A549 (cell line): ENCODE measurements at regions not wholly inside any gene's neighbourhood (a gene's known extent, or its start where the extent isn't known, plus 50 kb on each side); places are given as distances from the start of the nearest gene placed in this dataset.

Experiments
- ATAC-seq, 2 experiments: fragments of 200-7000 bp in 1 of 2; fragments of >200 bp in 1 of 2; cut with Nextera tagmentation in 1 of 2; cut with Tn5 transposase in 1 of 2; 3 replicates each; pipeline versions ENCODE4 v1.8.0 to v1.9.1; 2018 to 2020; ENCODE audit warnings: mild to moderate bottlenecking in 1 of 2, moderate library complexity in 1 of 2
- CTCF ChIA-PET: fragments of 300-600 bp; sonication (Branson Sonifier 250); formaldehyde crosslinking; extraction: SDS; loops from one replicate; lab custom pipeline; 2021; ENCODE audit warnings: antibody characterized with exemption, inconsistent platforms; lab: Yijun Ruan, JAX
- POLR2A ChIA-PET: fragments of 350-600 bp; formaldehyde crosslinking; extraction: SDS; loops from one replicate; lab custom pipeline; 2021; ENCODE audit warnings: antibody characterized with exemption, inconsistent platforms; lab: Yijun Ruan, JAX
- DNase-seq, 2 experiments: peaks; one replicate each; pipeline versions ENCODE4 v3.0.0 to v3.0.0-alpha.2; 2011 to 2016; ENCODE audit warnings: low read depth in 1 of 2, low spot score in 1 of 2
- FAIRE-seq: peaks from 2 replicates; lab custom pipeline; 2011; peaks lifted over from hg19 to GRCh38; lab: Jason Lieb, UNC
- H3K27ac ChIP-seq, 2 experiments: fragments of >200 bp; sonication (Bioruptor Twin); formaldehyde crosslinking; 3 replicates each; pipeline ENCODE4 v1.5.1; 2016 to 2017
- H3K4me1 ChIP-seq: fragments of >200 bp; sonication (Bioruptor Twin); formaldehyde crosslinking; 3 replicates; pipeline ENCODE4 v1.6.1; 2016
- H3K4me2 ChIP-seq: fragments of >200 bp; sonication (Bioruptor Twin); formaldehyde crosslinking; 3 replicates; pipeline ENCODE4 v1.6.1; 2016
- H3K4me3 ChIP-seq: fragments of >200 bp; sonication (Bioruptor Twin); formaldehyde crosslinking; 3 replicates; pipeline ENCODE4 v1.5.1; 2016
- H3K9me3 ChIP-seq: fragments of >200 bp; sonication (Bioruptor Twin); formaldehyde crosslinking; 3 replicates; pipeline ENCODE4 v1.6.1; 2016
- BHLHE40 ChIP-seq: IDR thresholded peaks from 2 replicates; pipeline ENCODE4 v1.6.1; 2012; ENCODE audit warnings: low read depth, low read length, inconsistent platforms
- CEBPB ChIP-seq, 2 experiments: fragments of >200 bp in 1 of 2; sonication (Bioruptor Twin) in 1 of 2; formaldehyde crosslinking in 1 of 2; IDR thresholded peaks; 2 replicates each; pipeline ENCODE4 v1.6.1; 2012 to 2016
- CHD2 ChIP-seq: fragments of 150-350 bp; IDR thresholded peaks from 2 replicates; pipeline ENCODE4 v1.6.1; 2014; ENCODE audit warnings: low read length; ENCODE audit not compliant: partially characterized antibody
- ESRRA ChIP-seq: fragments of 150-350 bp; IDR thresholded peaks from 2 replicates; pipeline ENCODE4 v1.6.1; 2014; ENCODE audit warnings: mild to moderate bottlenecking, low read length, borderline replicate concordance
- FOSB ChIP-seq: fragments of 250-450 bp; sonication (Bioruptor Pico); IDR thresholded peaks from 2 replicates; pipeline ENCODE4 v1.5.0; 2020; ENCODE audit warnings: mild to moderate bottlenecking, moderate library complexity
- FOSL2 ChIP-seq, 2 experiments: fragments of 450-650 bp in 1 of 2; fragments of >200 bp in 1 of 2; sonication (Bioruptor Twin) in 1 of 2; formaldehyde crosslinking; IDR thresholded peaks; 2 replicates each; pipeline versions ENCODE4 v1.5.0 to v1.6.1; 2016 to 2020; ENCODE audit warnings: mild to moderate bottlenecking in 1 of 2, moderate library complexity in 1 of 2
- HEYL ChIP-seq: fragments of 250-450 bp; sonication (Bioruptor Pico); IDR thresholded peaks from 2 replicates; pipeline ENCODE4 v1.8.0; 2021; ENCODE audit warnings: mild to moderate bottlenecking, moderate library complexity
- HOXB5 ChIP-seq: fragments of 250-450 bp; sonication (Bioruptor Pico); IDR thresholded peaks from 2 replicates; pipeline ENCODE4 v1.5.0; 2020; ENCODE audit warnings: mild to moderate bottlenecking, moderate library complexity
- JUN ChIP-seq, 2 experiments: fragments of >200 bp; sonication (Bioruptor Twin); formaldehyde crosslinking; IDR thresholded peaks; 2 replicates in 1 of 2; 3 replicates in 1 of 2; pipeline ENCODE4 v1.6.1; 2016 to 2017
- JUNB ChIP-seq: fragments of >200 bp; sonication (Bioruptor Twin); formaldehyde crosslinking; IDR thresholded peaks from 2 replicates; pipeline ENCODE4 v1.6.1; 2016
- KDM1A ChIP-seq: fragments of 200-600 bp; sonication (generic); IDR thresholded peaks from 2 replicates; pipeline ENCODE4 v1.6.1; 2016; ENCODE audit warnings: low read depth, mild to moderate bottlenecking
- KDM5A ChIP-seq: fragments of 200-600 bp; sonication (generic); IDR thresholded peaks from 2 replicates; pipeline ENCODE4 v1.6.1; 2016; ENCODE audit warnings: antibody characterized with exemption, mild to moderate bottlenecking
- MAFK ChIP-seq: fragments of 450-650 bp; IDR thresholded peaks from 2 replicates; pipeline ENCODE4 v1.6.1; 2014; ENCODE audit not compliant: partially characterized antibody
- MYC ChIP-seq: IDR thresholded peaks from 2 replicates; pipeline ENCODE4 v1.6.1; 2012; ENCODE audit warnings: mild to moderate bottlenecking, inconsistent platforms, low read length, improper control_type of control experiment, borderline replicate concordance
- POLR2AphosphoS2 ChIP-seq: conservative IDR thresholded peaks from 2 replicates; pipeline ENCODE4 v1.6.1; 2012; ENCODE audit warnings: low read length, improper control_type of control experiment, inconsistent platforms
- RAD21 ChIP-seq, 2 experiments: fragments of >200 bp in 1 of 2; sonication (Bioruptor Twin) in 1 of 2; formaldehyde crosslinking in 1 of 2; IDR thresholded peaks in 1 of 2; conservative IDR thresholded peaks in 1 of 2; 2 replicates in 1 of 2; 3 replicates in 1 of 2; pipeline ENCODE4 v1.6.1; 2012 to 2018; ENCODE audit warnings: inconsistent platforms in 1 of 2
- RARB ChIP-seq: fragments of 250-450 bp; sonication (Bioruptor Pico); IDR thresholded peaks from 2 replicates; pipeline ENCODE4 v1.8.0; 2021; ENCODE audit warnings: mild to moderate bottlenecking, moderate library complexity
- RNF2 ChIP-seq: fragments of 200-600 bp; sonication (generic); IDR thresholded peaks from 2 replicates; pipeline ENCODE4 v1.6.1; 2016; ENCODE audit warnings: low read depth, mild to moderate bottlenecking, antibody characterized with exemption, moderate library complexity, borderline replicate concordance
- WGBS: methylation state at CpG from one replicate; pipeline ENCODE4 v1.1.6; 2017; ENCODE audit errors: missing lambda C conversion rate; 5-methylcytosine and 5-hydroxymethylcytosine counted together
- TF ChIP-seq, protein P1 (sequence below): fragments of 450-650 bp; IDR thresholded peaks from 2 replicates; pipeline ENCODE4 v1.6.1; 2014; ENCODE audit warnings: antibody characterized with exemption
- TF ChIP-seq, protein P2 (sequence below): fragments of 250-450 bp; sonication (Bioruptor Pico); IDR thresholded peaks from 2 replicates; pipeline ENCODE4 v1.5.0; 2020; ENCODE audit warnings: low read depth, mild to moderate bottlenecking, moderate library complexity
- TF ChIP-seq, protein P3 (sequence below): fragments of 200-600 bp; sonication (generic); IDR thresholded peaks from 2 replicates; pipeline ENCODE4 v1.6.1; 2016; ENCODE audit warnings: antibody characterized with exemption, mild to moderate bottlenecking, moderate library complexity
- TF ChIP-seq, protein P4 (sequence below): IDR thresholded peaks from 2 replicates; pipeline ENCODE4 v1.6.1; 2012
- TF ChIP-seq, protein P5 (sequence below): fragments of >200 bp; sonication (Bioruptor Twin); formaldehyde crosslinking; IDR thresholded peaks from 3 replicates; pipeline ENCODE4 v1.5.1; 2016

DNA sequence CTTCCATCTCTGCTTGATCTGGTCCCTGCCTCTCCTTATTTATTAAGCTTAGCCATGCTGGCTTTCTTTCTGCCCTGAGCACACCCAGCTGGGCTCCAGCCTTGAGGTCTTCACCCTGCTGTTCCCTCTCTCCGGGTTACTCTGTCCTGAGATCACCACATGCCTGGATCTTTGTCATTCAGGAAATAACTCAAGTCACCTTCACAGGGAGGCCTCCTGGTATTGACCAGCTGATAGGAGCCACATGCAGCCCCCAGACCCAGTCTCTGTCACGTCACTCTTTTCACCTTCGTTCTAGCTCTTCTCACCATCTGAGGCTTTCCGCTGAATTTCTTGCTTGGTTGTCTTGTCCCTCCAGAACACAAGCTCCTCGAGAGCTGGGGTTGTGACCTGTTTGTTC, 114.4 kb downstream of the TSN start:
- no peaks in the 10 kb centered on the region for H3K4me1 ChIP-seq
- no peak overlapping the region for H3K27ac ChIP-seq
- DNase-seq = no peak
- ChIA-PET CTCF (interaction anchor here (1.1 kb wide), 1 partner anchor 19 kb away, joined by 3 read pairs; no protein-coding TSS in a partner anchor), POLR2A (no interaction called here)
- 25% methylated on average over 5 of the region's 5 CpGs for WGBS
- no peak for FAIRE-seq
- no peak overlapping the region for H3K4me2 ChIP-seq
- no peak for TF ChIP-seq BHLHE40
- TF ChIP-seq MYC = no peak
- TF ChIP-seq, protein P1, sequence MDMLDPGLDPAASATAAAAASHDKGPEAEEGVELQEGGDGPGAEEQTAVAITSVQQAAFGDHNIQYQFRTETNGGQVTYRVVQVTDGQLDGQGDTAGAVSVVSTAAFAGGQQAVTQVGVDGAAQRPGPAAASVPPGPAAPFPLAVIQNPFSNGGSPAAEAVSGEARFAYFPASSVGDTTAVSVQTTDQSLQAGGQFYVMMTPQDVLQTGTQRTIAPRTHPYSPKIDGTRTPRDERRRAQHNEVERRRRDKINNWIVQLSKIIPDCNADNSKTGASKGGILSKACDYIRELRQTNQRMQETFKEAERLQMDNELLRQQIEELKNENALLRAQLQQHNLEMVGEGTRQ = no peak
- no peak for TF ChIP-seq CEBPB (IDR thresholded peaks at IDR 0.05)
- TF ChIP-seq, protein P2, sequence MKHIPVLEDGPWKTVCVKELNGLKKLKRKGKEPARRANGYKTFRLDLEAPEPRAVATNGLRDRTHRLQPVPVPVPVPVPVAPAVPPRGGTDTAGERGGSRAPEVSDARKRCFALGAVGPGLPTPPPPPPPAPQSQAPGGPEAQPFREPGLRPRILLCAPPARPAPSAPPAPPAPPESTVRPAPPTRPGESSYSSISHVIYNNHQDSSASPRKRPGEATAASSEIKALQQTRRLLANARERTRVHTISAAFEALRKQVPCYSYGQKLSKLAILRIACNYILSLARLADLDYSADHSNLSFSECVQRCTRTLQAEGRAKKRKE (CRISPR knock-in tag) = no peak
- TF ChIP-seq, protein P3, sequence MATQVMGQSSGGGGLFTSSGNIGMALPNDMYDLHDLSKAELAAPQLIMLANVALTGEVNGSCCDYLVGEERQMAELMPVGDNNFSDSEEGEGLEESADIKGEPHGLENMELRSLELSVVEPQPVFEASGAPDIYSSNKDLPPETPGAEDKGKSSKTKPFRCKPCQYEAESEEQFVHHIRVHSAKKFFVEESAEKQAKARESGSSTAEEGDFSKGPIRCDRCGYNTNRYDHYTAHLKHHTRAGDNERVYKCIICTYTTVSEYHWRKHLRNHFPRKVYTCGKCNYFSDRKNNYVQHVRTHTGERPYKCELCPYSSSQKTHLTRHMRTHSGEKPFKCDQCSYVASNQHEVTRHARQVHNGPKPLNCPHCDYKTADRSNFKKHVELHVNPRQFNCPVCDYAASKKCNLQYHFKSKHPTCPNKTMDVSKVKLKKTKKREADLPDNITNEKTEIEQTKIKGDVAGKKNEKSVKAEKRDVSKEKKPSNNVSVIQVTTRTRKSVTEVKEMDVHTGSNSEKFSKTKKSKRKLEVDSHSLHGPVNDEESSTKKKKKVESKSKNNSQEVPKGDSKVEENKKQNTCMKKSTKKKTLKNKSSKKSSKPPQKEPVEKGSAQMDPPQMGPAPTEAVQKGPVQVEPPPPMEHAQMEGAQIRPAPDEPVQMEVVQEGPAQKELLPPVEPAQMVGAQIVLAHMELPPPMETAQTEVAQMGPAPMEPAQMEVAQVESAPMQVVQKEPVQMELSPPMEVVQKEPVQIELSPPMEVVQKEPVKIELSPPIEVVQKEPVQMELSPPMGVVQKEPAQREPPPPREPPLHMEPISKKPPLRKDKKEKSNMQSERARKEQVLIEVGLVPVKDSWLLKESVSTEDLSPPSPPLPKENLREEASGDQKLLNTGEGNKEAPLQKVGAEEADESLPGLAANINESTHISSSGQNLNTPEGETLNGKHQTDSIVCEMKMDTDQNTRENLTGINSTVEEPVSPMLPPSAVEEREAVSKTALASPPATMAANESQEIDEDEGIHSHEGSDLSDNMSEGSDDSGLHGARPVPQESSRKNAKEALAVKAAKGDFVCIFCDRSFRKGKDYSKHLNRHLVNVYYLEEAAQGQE = no peak
- TF ChIP-seq CHD2 = no peak
- no peak for TF ChIP-seq RAD21 (conservative IDR thresholded peaks at IDR 0.05 in 1 of 2, IDR thresholded peaks at IDR 0.05 in 1 of 2)
- TF ChIP-seq HOXB5 (CRISPR knock-in tag) = no peak
- no peaks in the 10 kb centered on the region for H3K9me3 ChIP-seq
- no peak overlapping the region for H3K4me3 ChIP-seq
- no peak for ATAC-seq

DNA sequence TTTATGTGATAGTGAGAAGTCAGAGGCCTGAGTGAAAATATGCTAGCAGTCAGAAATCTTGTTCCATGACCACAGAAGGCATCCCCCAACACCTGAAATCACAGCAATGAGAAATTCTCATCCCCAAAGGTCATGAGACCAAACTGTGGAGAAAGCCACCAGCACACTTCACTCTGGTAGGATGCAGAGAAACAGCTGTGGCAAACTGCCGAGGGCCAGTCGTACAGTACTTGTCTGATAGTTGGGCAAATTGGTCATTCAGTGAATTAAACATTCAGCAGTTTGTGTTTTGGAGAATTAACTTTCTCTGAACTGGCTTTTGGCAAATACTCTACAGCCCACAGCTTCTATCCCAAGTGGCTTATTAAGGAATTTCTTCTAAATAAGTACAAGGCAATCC, 117.2 kb downstream of the TSN start:
- Histone ChIP-seq H3K4me2 (no peak overlapping the region), H3K27ac (no peak overlapping the region), H3K9me3 (no peaks in the 10 kb centered on the region), H3K4me1 (no peaks in the 10 kb centered on the region), H3K4me3 (no peak overlapping the region)
- FAIRE-seq (no peak), ATAC-seq (no peak), DNase-seq (no peak)
- no peak for TF ChIP-seq MAFK
- TF ChIP-seq RARB (CRISPR knock-in tag) = no peak
- TF ChIP-seq HEYL (CRISPR knock-in tag) = no peak
- no peak for TF ChIP-seq ESRRA
- TF ChIP-seq, protein P4, sequence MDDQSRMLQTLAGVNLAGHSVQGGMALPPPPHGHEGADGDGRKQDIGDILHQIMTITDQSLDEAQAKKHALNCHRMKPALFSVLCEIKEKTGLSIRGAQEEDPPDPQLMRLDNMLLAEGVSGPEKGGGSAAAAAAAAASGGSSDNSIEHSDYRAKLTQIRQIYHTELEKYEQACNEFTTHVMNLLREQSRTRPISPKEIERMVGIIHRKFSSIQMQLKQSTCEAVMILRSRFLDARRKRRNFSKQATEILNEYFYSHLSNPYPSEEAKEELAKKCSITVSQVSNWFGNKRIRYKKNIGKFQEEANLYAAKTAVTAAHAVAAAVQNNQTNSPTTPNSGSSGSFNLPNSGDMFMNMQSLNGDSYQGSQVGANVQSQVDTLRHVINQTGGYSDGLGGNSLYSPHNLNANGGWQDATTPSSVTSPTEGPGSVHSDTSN = no peak
- TF ChIP-seq KDM1A = no peak
- TF ChIP-seq, protein P5, sequence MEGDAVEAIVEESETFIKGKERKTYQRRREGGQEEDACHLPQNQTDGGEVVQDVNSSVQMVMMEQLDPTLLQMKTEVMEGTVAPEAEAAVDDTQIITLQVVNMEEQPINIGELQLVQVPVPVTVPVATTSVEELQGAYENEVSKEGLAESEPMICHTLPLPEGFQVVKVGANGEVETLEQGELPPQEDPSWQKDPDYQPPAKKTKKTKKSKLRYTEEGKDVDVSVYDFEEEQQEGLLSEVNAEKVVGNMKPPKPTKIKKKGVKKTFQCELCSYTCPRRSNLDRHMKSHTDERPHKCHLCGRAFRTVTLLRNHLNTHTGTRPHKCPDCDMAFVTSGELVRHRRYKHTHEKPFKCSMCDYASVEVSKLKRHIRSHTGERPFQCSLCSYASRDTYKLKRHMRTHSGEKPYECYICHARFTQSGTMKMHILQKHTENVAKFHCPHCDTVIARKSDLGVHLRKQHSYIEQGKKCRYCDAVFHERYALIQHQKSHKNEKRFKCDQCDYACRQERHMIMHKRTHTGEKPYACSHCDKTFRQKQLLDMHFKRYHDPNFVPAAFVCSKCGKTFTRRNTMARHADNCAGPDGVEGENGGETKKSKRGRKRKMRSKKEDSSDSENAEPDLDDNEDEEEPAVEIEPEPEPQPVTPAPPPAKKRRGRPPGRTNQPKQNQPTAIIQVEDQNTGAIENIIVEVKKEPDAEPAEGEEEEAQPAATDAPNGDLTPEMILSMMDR = no peak
- no peak for TF ChIP-seq JUNB
- TF ChIP-seq POLR2AphosphoS2 = no peak
- no peak for TF ChIP-seq JUN (IDR thresholded peaks at IDR 0.05)
- no peak for TF ChIP-seq RNF2
- TF ChIP-seq KDM5A = no peak
- no peak for TF ChIP-seq FOSB (CRISPR knock-in tag)
- TF ChIP-seq, protein P1 = no peak
- no peak for TF ChIP-seq FOSL2 (IDR thresholded peaks at IDR 0.05)
- TF ChIP-seq FOSL2 (CRISPR knock-in tag; IDR thresholded peaks at IDR 0.05) = no peak
- POLR2A ChIA-PET = no interaction called here
- WGBS = 20% methylated on average over 2 of the region's 2 CpGs
- CTCF ChIA-PET = interaction anchor here (1.2 kb wide), 1 partner anchor 10 kb away, joined by 3 read pairs; no protein-coding TSS in a partner anchor
